Calu3 (cell line): ENCODE measurements at regions not wholly inside any gene's neighbourhood (a gene's known extent, or its start where the extent isn't known, plus 50 kb on each side); places are given as distances from the start of the nearest gene placed in this dataset.

ENCODE experiments used
- BruUV-seq: library from RNA; stranded (reverse); fragments of 400-500 nt; replicated peaks from 2 replicates; lab custom pipeline; 2021; lab: Mats Ljungman, UMichigan
- CTCF ChIA-PET: fragments of 300-600 bp; sonication (Branson Sonifier 250); formaldehyde crosslinking; loops from one replicate; lab custom pipeline; 2022; ENCODE audit warnings: antibody characterized with exemption; lab: Charles Lee
- DNase-seq: peaks from one replicate; pipeline ENCODE4 v3.0.0; 2022
- H3K27ac Mint-ChIP-seq: one replicate; pipeline ENCODE4 v1.8.0; 2022; ENCODE audit warnings: mixed read lengths; ENCODE audit not compliant: unreplicated experiment
- H3K27me3 Mint-ChIP-seq: one replicate; pipeline ENCODE4 v1.8.0; 2022; ENCODE audit warnings: mixed read lengths; ENCODE audit not compliant: unreplicated experiment
- H3K36me3 Mint-ChIP-seq: one replicate; pipeline ENCODE4 v1.8.0; 2022; ENCODE audit warnings: mild to moderate bottlenecking, moderate library complexity, mixed read lengths; ENCODE audit not compliant: insufficient read depth, unreplicated experiment
- H3K4me1 Mint-ChIP-seq: one replicate; pipeline ENCODE4 v1.8.0; 2022; ENCODE audit warnings: mild to moderate bottlenecking, low read depth, mixed read lengths; ENCODE audit not compliant: unreplicated experiment
- H3K4me3 Mint-ChIP-seq: one replicate; pipeline ENCODE4 v1.8.0; 2022; ENCODE audit warnings: mild to moderate bottlenecking, low read depth, moderate library complexity, mixed read lengths; ENCODE audit not compliant: unreplicated experiment
- H3K9me3 Mint-ChIP-seq: one replicate; pipeline ENCODE4 v1.8.0; 2022; ENCODE audit warnings: low read depth, mixed read lengths; ENCODE audit not compliant: unreplicated experiment
- intact Hi-C: fragments of 100-400 bp; cut with micrococcal nuclease; formaldehyde crosslinking; loops from one replicate; pipeline ENCODE4 v1.10.0; 2022; ENCODE audit not compliant: unreplicated experiment
- TF ChIP-seq, protein P1 (sequence below): fragments of 200-600 bp; IDR thresholded peaks from one replicate; pipeline ENCODE4 v1.8.0; 2022; ENCODE audit warnings: antibody characterized with exemption; ENCODE audit not compliant: unreplicated experiment

DNA sequence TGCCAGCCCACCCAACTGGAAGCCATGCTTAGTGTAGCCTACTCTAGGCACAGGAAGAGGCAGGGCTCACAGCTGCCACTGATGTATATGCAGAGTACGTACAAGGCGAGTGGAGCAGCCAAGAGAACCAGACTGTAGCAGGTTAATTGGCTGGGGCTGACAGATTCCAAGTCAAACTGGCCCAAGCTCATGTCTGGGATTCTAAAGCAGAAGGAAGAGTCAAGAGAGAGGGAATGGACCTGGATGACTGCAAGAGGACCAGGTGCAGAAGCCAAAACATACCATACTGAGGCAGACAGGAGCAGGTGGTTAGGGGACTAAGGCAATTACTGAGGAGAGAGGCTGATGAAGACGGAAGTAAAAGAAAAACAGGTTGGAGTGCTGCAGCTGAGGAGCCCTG is 51.3 kb upstream of the LRRN2 start:
- CTCF ChIA-PET: interaction anchor here (0.7 kb wide), 1 partner anchor 580 kb away, joined by 3 read pairs; no protein-coding TSS in a partner anchor

DNA sequence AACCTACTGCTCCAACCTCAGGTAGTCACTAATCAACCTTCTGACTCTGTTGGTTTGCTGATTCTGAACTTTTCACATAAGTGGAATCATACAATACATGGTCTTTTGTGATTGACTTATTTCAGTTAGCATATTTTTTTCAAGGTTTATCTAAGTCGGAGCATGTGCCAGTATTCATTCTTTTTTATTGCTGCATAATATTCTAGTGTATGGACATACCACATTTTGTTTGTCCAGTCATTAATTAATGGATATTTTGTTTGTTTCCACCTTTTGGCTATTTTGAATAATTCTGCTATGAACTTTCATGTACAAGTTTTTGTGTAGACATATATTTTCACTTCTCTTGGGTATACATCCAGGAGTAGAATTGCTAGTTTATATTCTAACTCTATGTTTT is 53.0 kb upstream of the LRRN2 start:
- H3K9me3 Mint-ChIP-seq: no peaks in the 10 kb centered on the region
- intact Hi-C loops: no loop called here
- H3K27ac Mint-ChIP-seq: no peak overlapping the region
- no peak overlapping the region for H3K4me3 Mint-ChIP-seq
- no TSS peak for BruUV-seq
- no peaks in the 10 kb centered on the region for H3K36me3 Mint-ChIP-seq
- H3K4me1 Mint-ChIP-seq: no peaks in the 10 kb centered on the region
- TF ChIP-seq, protein P1, sequence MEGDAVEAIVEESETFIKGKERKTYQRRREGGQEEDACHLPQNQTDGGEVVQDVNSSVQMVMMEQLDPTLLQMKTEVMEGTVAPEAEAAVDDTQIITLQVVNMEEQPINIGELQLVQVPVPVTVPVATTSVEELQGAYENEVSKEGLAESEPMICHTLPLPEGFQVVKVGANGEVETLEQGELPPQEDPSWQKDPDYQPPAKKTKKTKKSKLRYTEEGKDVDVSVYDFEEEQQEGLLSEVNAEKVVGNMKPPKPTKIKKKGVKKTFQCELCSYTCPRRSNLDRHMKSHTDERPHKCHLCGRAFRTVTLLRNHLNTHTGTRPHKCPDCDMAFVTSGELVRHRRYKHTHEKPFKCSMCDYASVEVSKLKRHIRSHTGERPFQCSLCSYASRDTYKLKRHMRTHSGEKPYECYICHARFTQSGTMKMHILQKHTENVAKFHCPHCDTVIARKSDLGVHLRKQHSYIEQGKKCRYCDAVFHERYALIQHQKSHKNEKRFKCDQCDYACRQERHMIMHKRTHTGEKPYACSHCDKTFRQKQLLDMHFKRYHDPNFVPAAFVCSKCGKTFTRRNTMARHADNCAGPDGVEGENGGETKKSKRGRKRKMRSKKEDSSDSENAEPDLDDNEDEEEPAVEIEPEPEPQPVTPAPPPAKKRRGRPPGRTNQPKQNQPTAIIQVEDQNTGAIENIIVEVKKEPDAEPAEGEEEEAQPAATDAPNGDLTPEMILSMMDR: no peak
- DNase-seq: no peak
- CTCF ChIA-PET: no interaction called here
- peaks cover 83% of the 10 kb centered on the region for H3K27me3 Mint-ChIP-seq

More for the DNA sequence above, 51.3 kb upstream of the LRRN2 start:
- Mint-ChIP-seq H3K36me3 (no peaks in the 10 kb centered on the region), H3K27ac (no peak overlapping the region), H3K27me3 (peaks cover 83% of the 10 kb centered on the region), H3K9me3 (no peaks in the 10 kb centered on the region), H3K4me3 (no peak overlapping the region), H3K4me1 (no peaks in the 10 kb centered on the region)
- TF ChIP-seq, protein P1: no peak
- DNase-seq: no peak
- no TSS peak for BruUV-seq
- intact Hi-C loops: no loop called here

GRCh38 chr1:204740354-204740753 is 54.8 kb upstream of the LRRN2 start:
- CTCF ChIA-PET: no interaction called here
- DNase-seq: no peak
- H3K9me3 Mint-ChIP-seq: no peaks in the 10 kb centered on the region
- intact Hi-C loops: no loop called here
- peaks cover 83% of the 10 kb centered on the region for H3K27me3 Mint-ChIP-seq
- H3K4me1 Mint-ChIP-seq: no peaks in the 10 kb centered on the region
- H3K4me3 Mint-ChIP-seq: no peak overlapping the region
- TF ChIP-seq, protein P1: no peak
- no peak overlapping the region for H3K27ac Mint-ChIP-seq
- H3K36me3 Mint-ChIP-seq: no peaks in the 10 kb centered on the region
- no TSS peak for BruUV-seq

DNA sequence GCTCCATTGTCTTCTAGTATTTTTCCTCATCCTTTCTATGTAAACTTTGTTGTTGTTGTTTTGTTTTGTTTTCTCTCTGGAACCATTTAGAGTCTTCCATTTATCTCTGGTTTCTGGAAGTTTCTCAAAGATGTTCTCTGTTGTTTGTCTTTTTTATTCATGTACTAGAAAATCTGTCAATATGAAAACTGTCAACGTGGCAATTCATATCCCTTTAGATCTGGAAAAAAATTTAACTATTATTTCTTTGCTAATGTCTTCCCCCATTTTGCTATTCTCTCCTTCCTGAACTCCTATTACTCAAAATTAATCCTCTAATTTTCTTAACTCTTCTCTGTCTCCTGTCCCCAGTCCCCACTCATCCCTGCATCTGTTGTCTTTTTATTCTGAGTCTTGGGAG is 55.9 kb upstream of the LRRN2 start:
- no peaks in the 10 kb centered on the region for H3K9me3 Mint-ChIP-seq
- no peak for DNase-seq
- H3K27ac Mint-ChIP-seq: no peak overlapping the region
- CTCF ChIA-PET: no interaction called here
- H3K27me3 Mint-ChIP-seq: peaks cover 77% of the 10 kb centered on the region
- intact Hi-C loops: loop anchor here (1.0 kb wide), 1 partner anchor 67 kb away; no protein-coding TSS in a partner anchor
- TF ChIP-seq, protein P1: no peak
- H3K4me1 Mint-ChIP-seq: no peaks in the 10 kb centered on the region
- no peak overlapping the region for H3K4me3 Mint-ChIP-seq
- BruUV-seq: no TSS peak
- H3K36me3 Mint-ChIP-seq: no peaks in the 10 kb centered on the region
